HG03521 (cell line): ENCODE measurements at regions not wholly inside any gene's neighbourhood (a gene's known extent, or its start where the extent isn't known, plus 50 kb on each side); places are given as distances from the start of the nearest gene placed in this dataset.
A peak's percentile ranks its signal among the peaks of the same experiment; 100 is the strongest.
"Not testable (repeated sequence)": the region's sequence is repeated elsewhere in the genome, so short reads cannot be mapped to it uniquely, and the experiment has no call there.

Experiments
- ATAC-seq: cut with Tn5 transposase; IDR thresholded peaks from one replicate; pipeline ENCODE4 v1.9.1; 2021; ENCODE audit warnings: mild to moderate bottlenecking, moderate library complexity; ENCODE audit not compliant: unreplicated experiment

DNA sequence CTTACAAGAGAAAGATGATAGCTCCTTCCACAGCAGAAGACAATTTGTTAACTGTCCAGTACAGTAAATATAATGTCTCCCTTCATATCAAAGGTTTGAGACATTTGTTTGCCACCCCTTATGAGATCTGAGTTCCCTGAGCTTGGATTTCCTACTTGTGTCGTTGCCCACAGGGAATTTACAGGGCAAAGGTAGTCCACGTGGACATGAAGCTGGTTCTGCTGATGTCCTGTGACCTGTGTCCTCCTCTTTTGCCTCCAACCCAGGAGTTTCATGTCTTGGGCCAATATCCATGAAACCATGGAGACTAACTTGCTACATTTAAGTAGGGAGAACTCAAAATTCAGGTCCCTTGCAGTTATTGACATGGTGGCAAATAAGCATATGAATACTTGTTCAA lies 172.2 kb upstream of the KCTD7 start:
- ATAC-seq: not testable (repeated sequence)

GRCh38 chr7:66458991-66459390 lies 169.7 kb upstream of the KCTD7 start:
- not testable (repeated sequence) for ATAC-seq

DNA sequence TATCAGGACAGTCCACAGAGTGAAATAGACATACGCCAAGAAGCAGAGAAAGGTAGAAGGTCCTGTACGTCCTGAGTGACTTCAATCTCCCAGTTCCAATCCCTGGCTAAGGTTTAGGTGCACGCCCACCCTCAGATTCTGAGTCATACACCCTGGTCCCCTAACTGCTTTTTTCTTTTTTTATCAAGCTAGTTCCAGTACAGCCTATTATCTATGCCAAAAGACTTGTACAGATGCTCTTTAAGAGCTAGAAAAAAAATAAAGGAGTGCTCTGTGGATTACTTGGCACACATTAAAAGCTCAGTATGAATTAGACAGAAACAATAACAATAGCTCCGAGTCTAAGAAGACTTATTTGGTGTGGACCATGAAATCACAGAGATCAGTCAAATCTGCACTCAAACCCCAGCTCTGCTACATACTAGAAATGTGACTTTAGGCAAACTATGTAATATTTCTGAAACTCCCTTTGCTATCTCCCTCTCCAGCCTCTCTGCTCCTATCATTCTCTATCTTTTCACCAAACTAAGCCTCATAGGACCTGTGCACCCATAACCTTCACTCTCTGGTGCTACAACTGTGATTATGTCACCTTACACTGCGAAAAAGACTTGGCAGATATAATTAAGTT lies 168.8 kb upstream of the KCTD7 start:
- ATAC-seq: not testable (repeated sequence)

- no peak for ATAC-seq
Observed at GRCh38 chr7:66460921-66461361, 167.7 kb upstream of the KCTD7 start.

- ATAC-seq: not testable (repeated sequence)
Observed at GRCh38 chr7:66461397-66461796, 167.3 kb upstream of the KCTD7 start.

DNA sequence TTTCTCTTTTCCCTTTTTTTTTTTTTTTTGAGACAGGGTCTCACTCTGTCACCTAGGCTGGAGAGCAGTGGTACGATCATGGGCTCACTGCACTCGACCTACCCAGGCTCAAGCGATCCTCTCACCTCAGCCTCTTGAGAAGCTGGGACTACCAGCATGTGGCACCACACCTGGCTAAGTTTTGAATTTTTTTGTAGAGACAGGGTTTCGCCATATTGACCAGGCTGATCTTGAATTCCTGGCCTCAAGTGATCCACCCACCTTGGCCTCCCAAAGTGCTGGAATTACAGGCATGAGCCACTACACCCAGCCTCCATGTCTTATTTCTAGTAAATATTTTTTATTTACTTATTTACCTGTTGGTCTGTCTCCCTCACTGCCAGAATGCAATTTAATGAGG lies 165.8 kb upstream of the KCTD7 start:
- not testable (repeated sequence) for ATAC-seq

DNA sequence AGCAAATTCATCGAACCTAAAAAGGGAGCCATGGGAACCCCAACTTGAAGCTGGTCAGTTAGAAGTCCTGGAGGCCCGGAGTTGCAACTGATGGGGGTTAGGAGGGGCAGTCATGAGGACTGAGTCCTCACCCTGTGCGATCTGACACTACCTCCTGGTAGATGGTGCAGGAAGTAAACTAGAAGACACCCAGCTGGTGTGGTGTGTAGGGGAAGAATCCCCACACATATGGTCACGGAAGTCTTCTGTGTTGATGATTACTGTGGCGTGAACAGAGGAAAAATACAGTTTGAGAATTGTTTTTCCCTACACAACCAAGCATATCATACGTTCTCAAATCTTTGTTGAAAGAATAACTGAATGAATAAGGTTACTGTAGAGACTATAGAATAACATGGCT lies 164.6 kb upstream of the KCTD7 start:
- no peak for ATAC-seq

- ATAC-seq: no peak
Observed at GRCh38 chr7:66466081-66466600, 162.5 kb upstream of the KCTD7 start.

- no peak for ATAC-seq
Observed at GRCh38 chr7:66467887-66468286, 160.8 kb upstream of the KCTD7 start.

DNA sequence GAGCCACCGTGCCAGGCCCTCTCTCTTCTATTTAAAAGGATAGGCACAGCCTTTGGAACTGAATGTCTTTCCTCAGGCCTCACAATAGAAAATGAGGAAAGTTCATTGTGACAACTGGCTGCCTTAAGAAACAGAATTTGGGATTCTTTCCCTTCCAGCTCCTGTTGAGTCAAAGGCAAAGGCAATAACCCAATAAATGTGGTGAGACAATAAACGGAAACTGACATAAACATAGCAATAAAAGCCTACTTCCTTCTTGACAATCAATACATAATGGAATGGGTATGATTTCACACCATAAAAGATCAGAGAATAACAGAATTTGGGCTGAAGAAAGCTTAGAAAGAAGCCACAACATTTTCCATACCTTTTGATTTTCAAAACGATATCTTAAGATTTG lies 155.6 kb upstream of the KCTD7 start:
- ATAC-seq: not testable (repeated sequence)

- no peak for ATAC-seq
Observed at GRCh38 chr7:66474441-66474840, 154.2 kb upstream of the KCTD7 start.

- ATAC-seq: not testable (repeated sequence)
Observed at GRCh38 chr7:66476056-66476455, 152.6 kb upstream of the KCTD7 start.

- ATAC-seq: not testable (repeated sequence)
Observed at GRCh38 chr7:66477822-66478397, 150.8 kb upstream of the KCTD7 start.

DNA sequence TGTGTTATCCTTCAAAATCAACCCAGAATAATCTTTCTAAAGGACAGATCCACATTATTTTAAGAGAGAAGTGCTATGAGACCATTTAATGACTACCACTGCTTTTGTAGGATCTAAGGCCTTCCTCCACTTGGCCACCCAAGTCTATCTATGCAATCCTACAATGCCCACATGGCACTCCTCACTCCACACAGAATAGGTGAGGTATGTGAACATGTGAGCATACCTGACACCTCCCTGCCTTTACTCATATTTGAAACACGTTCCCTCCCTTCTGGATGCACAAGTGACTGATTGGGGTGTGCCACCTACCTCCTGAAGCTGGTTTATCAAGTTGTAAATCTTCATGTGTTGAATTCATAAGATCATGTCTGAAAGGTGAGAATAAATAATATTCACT lies 147.5 kb upstream of the KCTD7 start:
- not testable (repeated sequence) for ATAC-seq

DNA sequence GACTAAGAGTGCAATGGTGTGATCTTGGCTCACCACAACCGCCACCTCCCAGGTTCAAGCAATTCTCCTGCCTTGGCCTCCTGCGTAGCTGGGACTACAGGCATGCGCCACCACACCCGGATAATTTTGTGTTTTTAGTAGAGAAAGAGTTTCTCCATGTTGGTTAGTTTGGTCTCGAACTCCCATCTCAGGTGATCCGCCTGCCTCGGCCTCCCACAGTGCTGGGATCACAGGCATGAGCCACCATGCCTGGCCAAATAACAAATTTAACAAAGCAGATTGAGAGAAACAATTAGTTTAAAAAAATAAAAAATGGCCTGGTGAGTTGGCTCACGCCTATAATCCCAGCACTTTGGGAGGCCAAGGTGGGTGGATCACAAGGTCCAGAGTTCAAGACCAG lies 139.6 kb upstream of the KCTD7 start:
- not testable (repeated sequence) for ATAC-seq

DNA sequence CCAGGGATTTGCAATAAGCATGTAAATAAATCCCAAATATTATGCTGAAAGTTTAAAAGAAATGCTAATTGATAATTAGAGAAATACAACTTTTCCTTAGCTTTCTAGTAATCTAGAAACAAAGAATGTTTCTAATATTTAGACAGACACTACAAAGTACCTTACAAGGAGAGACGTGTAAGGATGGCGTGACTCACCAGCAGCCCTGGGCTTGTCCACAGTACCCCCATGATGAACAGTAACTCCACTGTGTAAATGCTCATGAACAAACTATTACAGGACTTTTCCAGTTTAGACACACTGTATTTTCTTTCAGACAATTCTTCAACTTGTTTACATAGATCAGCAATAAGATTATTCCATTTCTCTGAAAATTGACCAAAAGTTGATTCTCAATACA lies 138.9 kb upstream of the KCTD7 start:
- ATAC-seq: not testable (repeated sequence)

GRCh38 chr7:66490979-66491378 lies 137.7 kb upstream of the KCTD7 start:
- not testable (repeated sequence) for ATAC-seq

- not testable (repeated sequence) for ATAC-seq
Observed at GRCh38 chr7:66492405-66492804, 136.3 kb upstream of the KCTD7 start.

DNA sequence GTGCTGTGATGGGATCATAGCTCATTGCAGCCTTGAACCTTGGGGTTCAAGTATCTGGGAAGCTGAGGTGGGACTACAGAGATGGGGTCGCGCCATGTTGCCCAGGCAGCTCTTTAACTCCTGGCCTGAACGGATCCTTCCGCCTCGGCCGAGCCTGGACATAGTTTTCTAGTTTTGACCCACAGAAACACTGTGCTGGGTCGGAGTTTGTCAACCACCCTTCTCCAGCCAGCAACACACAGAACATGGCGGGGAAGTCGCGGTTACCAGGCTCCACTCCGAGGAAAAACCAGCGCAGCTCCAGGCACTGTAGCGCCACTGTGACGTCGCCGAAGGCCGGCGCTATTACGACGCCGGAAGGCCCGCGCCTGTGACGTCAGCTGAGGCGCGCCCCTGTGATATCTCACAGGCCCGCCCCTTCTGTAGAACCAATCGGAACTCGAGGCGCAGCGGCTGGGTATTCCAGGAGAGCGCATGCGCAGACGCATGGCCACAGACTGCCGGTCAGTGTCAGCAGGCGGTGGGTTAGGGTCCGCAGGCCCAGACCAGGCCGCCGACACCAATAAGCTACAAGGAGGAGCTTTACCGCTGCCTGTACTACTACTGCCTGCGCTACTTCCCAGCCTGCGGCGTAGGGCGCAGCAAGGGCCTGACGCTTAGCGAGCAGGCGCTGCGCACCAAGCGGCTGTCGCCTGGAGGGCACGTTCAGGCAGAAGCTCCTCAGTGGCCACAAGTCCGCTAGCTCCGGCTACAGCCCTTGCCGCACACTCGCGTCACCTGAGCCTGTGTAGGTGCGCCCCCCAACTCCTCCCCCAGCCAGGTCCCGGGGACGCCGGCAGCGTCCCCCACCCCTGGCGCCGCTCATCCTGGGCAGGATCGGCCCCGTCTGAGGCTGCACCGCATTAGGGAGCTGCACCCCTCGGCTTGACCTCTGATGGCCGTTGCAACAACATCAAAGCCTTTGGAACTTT lies 135.2 kb upstream of the KCTD7 start:
- peak; percentile 98 for ATAC-seq

- no peak for ATAC-seq
Observed at GRCh38 chr7:66497346-66497745, 131.3 kb upstream of the KCTD7 start.

- no peak for ATAC-seq
Observed at GRCh38 chr7:66500087-66500486, 128.6 kb upstream of the KCTD7 start.
